ENCODE measurements at regions not wholly inside any gene's neighbourhood (a gene's known extent, or its start where the extent isn't known, plus 50 kb on each side); places are given as distances from the start of the nearest gene placed in this dataset.

GRCh38 chr13:34255711-34256110, 437.8 kb downstream of the RFC3 start:
- Histone ChIP-seq H3K18ac (ENCODE audit: insufficient read length, low read depth, low read length) (no peak overlapping the region), H3K56ac (ENCODE audit: insufficient read length, low read depth, low read length) (no peak overlapping the region), H4K20me1 (ENCODE audit: control insufficient read depth, insufficient read depth, insufficient read length) (no peaks in the 10 kb centered on the region), H3K79me1 (ENCODE audit: insufficient read depth, low read depth, low read length, poor library complexity, severe bottlenecking) (no peaks in the 10 kb centered on the region), H3K79me2 (ENCODE audit: insufficient read depth, low read length) (no peaks in the 10 kb centered on the region), H3K27ac (ENCODE audit: insufficient read length, low read depth, low read length) (no peak overlapping the region), H3K9ac (ENCODE audit: extremely low read depth, insufficient read length, low read length) (no peak overlapping the region), H4K91ac (ENCODE audit: insufficient read length, low read depth, low read length) (no peak overlapping the region), H2BK120ac (ENCODE audit: low read depth, low read length, poor library complexity, severe bottlenecking) (no peak overlapping the region), H2BK15ac (ENCODE audit: low read depth, low read length) (no peak overlapping the region), H3K4me1 (ENCODE audit: insufficient read depth, low read length) (no peaks in the 10 kb centered on the region; the same call in 1 of the 2 replicates), H3K4ac (ENCODE audit: low read depth, low read length) (no peak overlapping the region), H3K23ac (ENCODE audit: insufficient read length, low read depth, low read length) (no peak overlapping the region), H4K5ac (ENCODE audit: insufficient read length, low read depth, low read length) (no peak overlapping the region), H3K27me3 (ENCODE audit: insufficient read depth, low read length) (no peaks in the 10 kb centered on the region), H2AFZ (ENCODE audit: low read length) (no peak overlapping the region), H2AK5ac (ENCODE audit: insufficient read length, low read length) (no peak overlapping the region), H2BK5ac (ENCODE audit: insufficient read length, low read length) (no peak overlapping the region), H4K8ac (replicated peaks; ENCODE audit: insufficient read length, low read depth, low read length) (no peak overlapping the region), H3K4me2 (ENCODE audit: insufficient read depth, insufficient read length, low read length) (no peak overlapping the region), H3K14ac (ENCODE audit: insufficient read depth, low read length) (no peak overlapping the region), H2BK12ac (ENCODE audit: insufficient read length, low read depth, low read length) (no peak overlapping the region), H3K9me3 (ENCODE audit: control insufficient read depth, low read depth, low read length) (no peaks in the 10 kb centered on the region), H3T11ph (ENCODE audit: low read length) (no peak overlapping the region), H3K23me2 (ENCODE audit: insufficient read length, low read depth, low read length, poor library complexity, severe bottlenecking) (no peaks in the 10 kb centered on the region), H2BK20ac (ENCODE audit: low read depth, low read length, poor library complexity, severe bottlenecking) (no peak overlapping the region)
- Mint-ChIP-seq H3K27me3 (ENCODE audit: low read depth) (no peaks in the 10 kb centered on the region), H3K27ac (no peak overlapping the region), H3K4me1 (peaks cover 4 to 11% of the 10 kb centered on the region in 2 experiments), H3K36me3 (ENCODE audit: insufficient read depth in 1 of 3, low read depth in 3 of 3) (peaks cover 6 to 18% (median 7%) of the 10 kb centered on the region in 3 experiments; a peak in 5 of 7 replicates), H3K9me3 (peaks cover 11% of the 10 kb centered on the region in 2 experiments; a peak in 4 of 5 replicates), H3K4me3 (no peak overlapping the region)
- DNase-seq, result no peak
- WGBS (ENCODE audit: extremely low coverage, insufficient read length, low lambda C conversion rate), result no CpG with 5 or more reads among the region's 3 CpGs
- no peak for TF ChIP-seq CTCF (conservative IDR thresholded peaks at IDR 0.05)

Measured in H9 (cell line).